DMS153 treated with DMSO at 0.1 percent for 48 hours (cell line): ENCODE measurements at regions not wholly inside any gene's neighbourhood (a gene's known extent, or its start where the extent isn't known, plus 50 kb on each side); places are given as distances from the start of the nearest gene placed in this dataset.
"Not testable (repeated sequence)": the region's sequence is repeated elsewhere in the genome, so short reads cannot be mapped to it uniquely, and the experiment has no call there.

ENCODE experiments used
- DNase-seq: peaks from one replicate; lab custom pipeline; 2025; ENCODE audit not compliant: unreplicated experiment; lab: John Stamatoyannopoulos, UW

- no peak for DNase-seq
These were observed 769.3 kb downstream of the SORCS1 start for GRCh38 chr10:106395041-106395749.

- no peak for DNase-seq
These were observed 771.7 kb downstream of the SORCS1 start for GRCh38 chr10:106392778-106393177.

- DNase-seq, result no peak
These were observed 777.4 kb downstream of the SORCS1 start for GRCh38 chr10:106387063-106387462.

DNA sequence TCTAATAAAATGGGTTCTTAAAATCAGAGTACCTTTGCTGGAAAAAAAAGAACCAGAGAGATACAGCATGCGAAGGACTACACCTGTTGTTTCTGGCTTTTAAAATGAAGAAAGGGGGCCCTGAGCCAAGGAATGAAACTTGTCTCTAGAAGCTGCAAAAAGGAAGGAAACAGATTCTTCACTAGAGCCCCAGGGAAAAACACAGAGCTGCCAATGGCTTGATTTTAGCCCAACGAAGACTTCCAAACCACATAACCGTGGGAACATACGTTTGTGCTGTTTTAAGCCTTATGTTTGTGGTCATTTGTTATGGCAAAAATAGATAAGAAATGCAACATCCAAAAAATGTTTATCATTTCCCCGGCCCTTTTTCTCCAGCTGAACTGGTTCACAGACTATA is 780.0 kb downstream of the SORCS1 start:
- DNase-seq, result no peak

DNA sequence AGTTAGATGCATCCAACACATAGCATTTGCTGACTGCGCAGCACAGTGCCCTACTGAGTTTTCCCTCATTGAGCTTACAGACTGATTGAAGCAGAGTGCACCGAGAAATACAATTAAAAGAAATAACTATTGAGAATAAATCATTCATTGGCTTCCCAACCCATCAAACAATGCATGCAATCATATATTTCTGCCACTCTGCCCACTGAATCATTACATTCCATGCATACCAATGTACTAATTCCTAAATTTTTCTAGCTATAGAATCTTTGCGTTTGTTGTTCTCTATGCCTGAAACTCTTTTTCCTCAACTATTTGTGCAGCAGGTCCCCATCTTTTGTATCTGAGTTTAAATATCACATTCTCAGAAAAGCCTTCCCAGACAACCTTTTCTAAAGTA is 783.8 kb downstream of the SORCS1 start:
- DNase-seq, result no peak

- DNase-seq, result no peak
These were observed 786.3 kb downstream of the SORCS1 start for GRCh38 chr10:106378251-106378650.

GRCh38 chr10:106370751-106371150 is 793.8 kb downstream of the SORCS1 start:
- DNase-seq, result no peak

DNA sequence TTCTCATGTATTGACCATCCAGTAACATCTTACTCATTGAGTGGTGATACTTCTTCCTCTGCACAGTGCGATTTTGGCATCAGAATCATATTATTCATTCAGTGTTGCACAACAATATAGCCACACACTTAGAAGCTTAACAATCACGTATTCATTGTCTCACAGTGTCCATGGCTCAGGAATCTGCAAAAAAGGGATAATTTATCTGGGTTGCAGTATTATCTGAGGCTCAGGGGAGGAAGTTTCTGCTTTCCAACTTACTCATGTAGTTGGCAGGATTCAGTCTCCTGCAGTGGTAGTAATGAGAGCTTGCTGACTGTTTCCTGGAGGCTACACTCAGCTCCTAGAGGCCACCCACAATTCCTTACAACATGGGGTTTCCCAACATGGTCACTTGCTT is 803.6 kb downstream of the SORCS1 start:
- no peak for DNase-seq

GRCh38 chr10:106355450-106355849 is 809.1 kb downstream of the SORCS1 start:
- DNase-seq, result no peak

- DNase-seq, result no peak
These were observed 815.6 kb downstream of the SORCS1 start for GRCh38 chr10:106348933-106349332.

GRCh38 chr10:106347547-106347946 is 817.0 kb downstream of the SORCS1 start:
- DNase-seq, result no peak

GRCh38 chr10:106343539-106343938 is 821.0 kb downstream of the SORCS1 start:
- DNase-seq, result not testable (repeated sequence)

- DNase-seq, result no peak
These were observed 823.1 kb downstream of the SORCS1 start for GRCh38 chr10:106341356-106341755.

DNA sequence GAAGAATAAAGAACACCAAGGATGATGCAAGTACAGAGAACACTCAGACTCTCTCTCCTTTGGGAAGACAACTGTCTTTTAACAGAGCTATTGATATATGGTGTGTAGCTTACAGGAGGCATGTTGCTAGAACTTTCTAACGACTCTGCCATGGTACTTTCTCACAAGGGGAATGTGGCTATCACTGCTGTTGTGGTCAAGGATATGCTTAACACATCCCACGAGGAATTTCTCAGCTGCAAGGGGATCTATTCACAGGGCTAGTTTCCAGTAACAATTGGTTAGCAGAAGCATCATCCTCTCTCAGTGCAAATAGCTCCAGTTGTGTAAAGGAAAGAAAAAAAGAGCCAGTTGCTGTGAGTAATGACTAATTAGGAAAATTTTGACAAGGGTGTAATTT is 826.0 kb downstream of the SORCS1 start:
- DNase-seq, result no peak

GRCh38 chr10:106336874-106337273 is 827.6 kb downstream of the SORCS1 start:
- no peak for DNase-seq

DNA sequence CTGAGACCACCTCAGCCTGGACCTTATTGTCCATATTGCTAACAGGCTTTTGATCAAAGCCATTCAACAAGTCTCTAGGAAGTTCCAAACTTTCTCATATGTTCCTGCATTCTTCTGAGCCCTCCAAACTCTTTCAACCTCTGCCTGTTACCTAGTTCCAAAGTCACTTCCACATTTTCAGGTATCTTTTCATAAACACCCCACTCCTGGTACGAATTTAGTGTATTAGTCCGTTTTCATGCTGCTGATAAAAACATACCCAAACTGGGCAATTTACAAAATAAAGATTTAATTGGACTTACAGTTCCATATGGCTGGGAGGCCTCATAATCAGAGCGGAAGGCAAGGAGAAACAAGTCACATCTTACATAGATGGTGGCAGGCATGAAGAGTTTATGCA is 836.8 kb downstream of the SORCS1 start:
- no peak for DNase-seq

DNA sequence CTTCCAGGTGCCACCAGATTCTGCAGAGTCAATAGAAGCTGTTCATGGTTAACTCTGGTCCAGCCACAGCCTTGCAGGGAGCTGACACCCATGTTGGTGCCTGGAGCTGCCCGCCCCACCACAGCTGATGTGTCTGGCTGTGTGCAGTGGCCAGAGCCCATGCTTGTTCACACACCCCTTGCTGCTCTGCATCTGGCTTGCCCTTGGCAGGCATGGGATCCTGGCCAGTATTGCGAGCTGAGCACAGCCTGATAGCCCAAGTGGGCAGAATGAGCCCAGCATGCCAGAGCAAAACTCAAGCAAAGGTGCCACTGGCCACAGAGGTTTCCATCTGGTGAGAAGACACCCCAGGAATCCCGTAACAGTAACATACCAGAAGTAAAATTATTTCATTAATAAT is 843.6 kb downstream of the SORCS1 start:
- DNase-seq, result no peak

GRCh38 chr10:106320078-106320477 is 844.4 kb downstream of the SORCS1 start:
- DNase-seq, result no peak

- DNase-seq, result no peak
These were observed 847.0 kb downstream of the SORCS1 start for GRCh38 chr10:106317554-106317953.

DNA sequence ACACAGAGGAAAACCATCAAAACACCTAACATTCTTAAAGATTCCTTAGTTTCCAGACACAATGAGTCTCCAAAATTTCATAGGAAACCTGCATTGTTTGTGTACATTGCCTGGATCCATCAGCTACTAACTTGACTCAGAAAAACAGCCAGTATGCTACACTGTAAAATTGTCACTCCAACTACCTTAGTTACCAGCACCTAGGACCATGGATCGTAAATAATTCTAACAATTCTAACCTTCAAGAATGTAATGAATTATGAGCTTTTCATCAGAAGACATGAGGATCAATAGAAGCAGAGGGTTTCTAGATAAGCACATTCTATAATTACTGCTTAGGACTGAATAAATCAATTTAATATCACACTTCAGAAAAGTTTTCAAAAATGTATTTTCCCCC is 851.5 kb downstream of the SORCS1 start:
- no peak for DNase-seq

GRCh38 chr10:106312087-106312486 is 852.4 kb downstream of the SORCS1 start:
- DNase-seq, result no peak

DNA sequence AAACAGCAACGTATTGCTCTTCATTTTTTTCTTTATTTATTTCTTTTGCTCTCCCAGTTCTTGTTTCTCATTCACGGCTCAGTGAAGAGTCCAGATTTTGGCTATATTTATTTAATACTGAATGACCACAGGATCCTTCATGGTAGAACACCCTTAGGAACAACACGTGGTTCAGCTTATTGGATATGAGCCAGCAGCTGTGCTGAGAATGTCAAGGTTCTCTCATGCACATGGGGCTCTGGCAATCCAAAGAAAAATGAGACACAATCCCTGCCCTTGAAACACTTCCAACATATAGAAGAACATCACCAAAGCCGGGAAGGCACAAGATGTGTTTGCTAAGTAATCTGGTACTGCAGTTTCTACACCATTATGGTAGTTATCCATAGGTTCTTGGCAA is 852.9 kb downstream of the SORCS1 start:
- no peak for DNase-seq

DNA sequence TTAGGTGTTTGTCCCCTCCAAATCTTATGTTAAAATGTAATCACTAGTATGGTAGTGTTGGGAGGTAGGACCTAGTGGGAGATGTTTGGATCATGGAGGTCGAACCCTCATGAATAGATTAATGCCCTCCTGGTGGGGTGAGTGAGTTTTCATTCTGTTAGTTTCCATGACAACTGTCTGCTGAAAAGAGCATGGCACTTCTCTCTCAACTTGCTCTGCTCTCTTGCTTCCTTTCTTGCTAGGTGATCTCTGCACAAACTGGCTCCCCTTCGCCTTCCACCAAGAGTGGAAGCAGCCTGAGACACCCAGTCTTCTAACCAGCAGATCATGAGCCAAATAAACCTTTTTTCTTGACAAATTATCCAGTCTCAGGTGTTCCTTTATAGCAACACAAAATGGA is 853.9 kb downstream of the SORCS1 start:
- no peak for DNase-seq
